Right lobe of liver (tissue), 6 donors: ENCODE measurements at regions not wholly inside any gene's neighbourhood (a gene's known extent, or its start where the extent isn't known, plus 50 kb on each side); places are given as distances from the start of the nearest gene placed in this dataset.

ENCODE experiments used
- ATAC-seq, 4 donors: fragments of 200-7000 bp; cut with Tn5 transposase; one replicate each; pipeline ENCODE4 v1.9.1; 2020; ENCODE audit warnings: mild to moderate bottlenecking in 4 of 4, moderate library complexity in 4 of 4
- DNase-seq, 3 donors: peaks; one replicate each; pipeline ENCODE4 v3.0.0-alpha.2; 2020
- H3K27ac ChIP-seq, 3 donors: fragments of 200-600 bp; one replicate each; pipeline ENCODE4 v1.8.0; 2022
- H3K27me3 ChIP-seq, 2 donors: fragments of 200-600 bp; one replicate each; pipeline ENCODE4 v1.8.0; 2022
- H3K36me3 ChIP-seq, 4 donors: fragments of 200-600 bp; sonication (generic) in 1 of 4; one replicate each; pipeline versions ENCODE4 v1.5.1 to v1.8.0; 2017 to 2022; ENCODE audit warnings: control low read depth in 1 of 4
- H3K4me1 ChIP-seq, 4 donors: fragments of 200-600 bp; sonication (generic) in 1 of 4; one replicate each; pipeline versions ENCODE4 v1.5.1 to v1.8.0; 2017 to 2022; ENCODE audit warnings: control low read depth in 1 of 4
- H3K4me3 ChIP-seq, 3 donors: fragments of 200-600 bp; one replicate each; pipeline ENCODE4 v1.8.0; 2022
- H3K9me3 ChIP-seq, 4 donors: fragments of 200-600 bp; sonication (generic) in 1 of 4; one replicate each; pipeline versions ENCODE4 v1.5.1 to v1.8.0; 2017 to 2022; ENCODE audit warnings: control low read depth in 1 of 4
- POLR2A ChIP-seq: fragments of 450-650 bp; IDR thresholded peaks from one replicate; pipeline ENCODE4 v1.6.1; 2017; ENCODE audit warnings: antibody characterized with exemption, mild to moderate bottlenecking
- WGBS: methylation state at CpG from one replicate; pipeline ENCODE4 v1.1.6; 2018; ENCODE audit warnings: low coverage, low lambda C conversion rate; ENCODE audit not compliant: insufficient coverage; ENCODE audit errors: missing lambda C conversion rate; 5-methylcytosine and 5-hydroxymethylcytosine counted together
- intact Hi-C, 2 donors: fragments of 100-400 bp; cut with DNase I; formaldehyde crosslinking; loops; one replicate each; pipeline versions ENCODE4 v1.11.2 to v1.14.1; 2022
- TF ChIP-seq, protein P1 (sequence below), 4 donors: fragments of 200-600 bp in 3 of 4; fragments of 450-650 bp in 1 of 4; IDR thresholded peaks; one replicate each; pipeline versions ENCODE4 v1.5.1 to v1.8.0; 2016 to 2022; ENCODE audit warnings: antibody characterized with exemption in 4 of 4, mild to moderate bottlenecking in 2 of 4
- donor health status: DM: no; HTN: yes; CAD: no.
- donor health status: DM: no; HTN: no; CAD: no.
- donor health status: DM: no; HTN: no; CAD: no.
- donor health status: DM: no; HTN: yes; CAD: no.
- donor health status: DM: no; HTN: yes; CAD: no.

DNA sequence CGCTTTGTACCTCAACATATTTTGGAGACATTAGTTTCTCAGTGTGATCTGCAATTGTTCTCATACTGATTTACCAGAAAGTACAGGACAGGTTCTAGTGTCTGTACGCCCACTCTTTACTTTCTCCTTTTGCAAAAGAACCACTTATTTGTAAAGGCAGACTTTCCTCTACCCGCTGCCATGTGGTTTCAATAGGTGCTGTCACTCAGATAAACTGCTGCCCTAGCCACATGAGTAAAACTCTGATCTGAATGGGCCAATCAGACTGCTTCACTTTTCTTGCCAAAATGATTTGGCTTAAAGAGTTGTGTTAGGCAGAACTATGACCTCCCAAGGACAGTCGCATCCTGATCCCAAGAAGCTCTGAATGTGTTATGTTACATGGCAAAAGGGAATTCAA lies 984.6 kb upstream of the NR2F2 start:
- ATAC-seq (no peak), DNase-seq (no peak)
- no peaks in the 10 kb centered on the region for H3K27me3 ChIP-seq
- intact Hi-C loops: no loop called here
- H3K9me3 ChIP-seq: no peaks in the 10 kb centered on the region
- no peaks in the 10 kb centered on the region for H3K4me1 ChIP-seq
- H3K36me3 ChIP-seq: no peaks in the 10 kb centered on the region
- 66% methylated on average over 4 of the region's 4 CpGs for WGBS
- H3K4me3 ChIP-seq: no peak overlapping the region
- H3K27ac ChIP-seq: no peak overlapping the region
- TF ChIP-seq, protein P1, sequence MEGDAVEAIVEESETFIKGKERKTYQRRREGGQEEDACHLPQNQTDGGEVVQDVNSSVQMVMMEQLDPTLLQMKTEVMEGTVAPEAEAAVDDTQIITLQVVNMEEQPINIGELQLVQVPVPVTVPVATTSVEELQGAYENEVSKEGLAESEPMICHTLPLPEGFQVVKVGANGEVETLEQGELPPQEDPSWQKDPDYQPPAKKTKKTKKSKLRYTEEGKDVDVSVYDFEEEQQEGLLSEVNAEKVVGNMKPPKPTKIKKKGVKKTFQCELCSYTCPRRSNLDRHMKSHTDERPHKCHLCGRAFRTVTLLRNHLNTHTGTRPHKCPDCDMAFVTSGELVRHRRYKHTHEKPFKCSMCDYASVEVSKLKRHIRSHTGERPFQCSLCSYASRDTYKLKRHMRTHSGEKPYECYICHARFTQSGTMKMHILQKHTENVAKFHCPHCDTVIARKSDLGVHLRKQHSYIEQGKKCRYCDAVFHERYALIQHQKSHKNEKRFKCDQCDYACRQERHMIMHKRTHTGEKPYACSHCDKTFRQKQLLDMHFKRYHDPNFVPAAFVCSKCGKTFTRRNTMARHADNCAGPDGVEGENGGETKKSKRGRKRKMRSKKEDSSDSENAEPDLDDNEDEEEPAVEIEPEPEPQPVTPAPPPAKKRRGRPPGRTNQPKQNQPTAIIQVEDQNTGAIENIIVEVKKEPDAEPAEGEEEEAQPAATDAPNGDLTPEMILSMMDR (IDR thresholded peaks at IDR 0.05): no peak
- TF ChIP-seq POLR2A: no peak

DNA sequence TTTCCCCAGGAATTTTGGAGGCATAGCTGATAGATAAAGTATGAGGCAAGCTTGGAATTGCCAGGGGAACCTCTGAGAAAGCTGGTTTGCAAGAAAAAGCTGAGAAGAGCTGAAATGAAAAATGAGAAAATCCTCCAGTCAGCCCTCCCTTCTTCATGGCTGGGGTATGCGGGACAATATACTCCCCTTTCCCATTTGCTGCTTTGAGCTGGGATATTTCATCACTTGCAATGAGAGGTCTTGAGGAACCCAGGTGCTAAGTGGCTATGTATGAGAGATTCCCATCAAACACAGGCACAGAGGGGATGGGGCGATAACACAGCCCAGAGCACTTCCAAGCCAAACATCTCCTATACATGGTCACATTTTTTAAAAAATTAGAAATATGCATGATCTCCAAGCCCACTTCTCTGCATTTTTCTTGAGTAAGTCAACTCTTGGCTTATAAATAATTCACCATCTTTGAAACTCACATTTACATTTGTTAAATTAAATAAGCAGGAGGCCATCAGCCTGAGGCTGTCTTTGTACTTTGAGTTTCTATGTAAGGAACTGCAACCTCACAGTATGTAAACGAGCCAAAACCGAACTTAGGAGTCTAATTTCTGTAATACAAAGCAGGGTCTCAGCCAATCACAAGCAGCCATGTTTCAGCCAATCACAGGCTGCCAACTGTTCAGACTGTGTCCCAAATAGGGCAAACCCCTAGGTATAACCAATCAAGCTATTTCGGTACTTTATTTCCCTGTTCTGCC lies 983.6 kb upstream of the NR2F2 start:
- ATAC-seq: no peak
- H3K36me3 ChIP-seq: no peaks in the 10 kb centered on the region
- no peaks in the 10 kb centered on the region for H3K27me3 ChIP-seq
- no peak overlapping the region for H3K27ac ChIP-seq
- intact Hi-C loops: no loop called here
- WGBS: 70% methylated on average over 5 of the region's 5 CpGs
- DNase-seq: no peak
- TF ChIP-seq, protein P1 (IDR thresholded peaks at IDR 0.05): no peak
- TF ChIP-seq POLR2A: no peak
- no peak overlapping the region for H3K4me3 ChIP-seq
- H3K4me1 ChIP-seq: no peaks in the 10 kb centered on the region
- no peaks in the 10 kb centered on the region for H3K9me3 ChIP-seq

DNA sequence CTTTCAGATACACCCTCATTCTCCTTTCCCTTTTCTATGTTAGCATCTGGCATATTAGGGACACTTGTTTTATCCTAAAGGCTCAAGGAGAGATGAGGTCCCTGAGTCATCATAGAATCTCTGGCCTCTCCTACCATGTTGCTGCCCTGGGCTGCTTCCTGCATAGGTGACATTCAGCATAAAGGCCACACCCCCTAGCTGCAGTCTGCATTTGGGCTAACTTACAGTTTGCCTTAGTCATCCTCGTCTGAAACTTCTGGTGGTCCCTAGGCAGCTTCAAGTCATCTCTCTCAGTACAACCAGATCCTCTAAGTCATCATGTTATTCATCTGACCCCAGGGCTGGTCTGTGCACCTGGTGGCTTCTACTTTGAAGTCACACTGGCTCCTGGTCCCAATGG lies 982.7 kb upstream of the NR2F2 start:
- Histone ChIP-seq H3K27ac (no peak overlapping the region), H3K4me1 (no peaks in the 10 kb centered on the region), H3K9me3 (no peaks in the 10 kb centered on the region), H3K36me3 (no peaks in the 10 kb centered on the region), H3K4me3 (no peak overlapping the region), H3K27me3 (no peaks in the 10 kb centered on the region)
- intact Hi-C loops: no loop called here
- DNase-seq (no peak), ATAC-seq (no peak)
- 71% methylated on average over 1 of the region's 1 CpG for WGBS
- no peak for TF ChIP-seq POLR2A

DNA sequence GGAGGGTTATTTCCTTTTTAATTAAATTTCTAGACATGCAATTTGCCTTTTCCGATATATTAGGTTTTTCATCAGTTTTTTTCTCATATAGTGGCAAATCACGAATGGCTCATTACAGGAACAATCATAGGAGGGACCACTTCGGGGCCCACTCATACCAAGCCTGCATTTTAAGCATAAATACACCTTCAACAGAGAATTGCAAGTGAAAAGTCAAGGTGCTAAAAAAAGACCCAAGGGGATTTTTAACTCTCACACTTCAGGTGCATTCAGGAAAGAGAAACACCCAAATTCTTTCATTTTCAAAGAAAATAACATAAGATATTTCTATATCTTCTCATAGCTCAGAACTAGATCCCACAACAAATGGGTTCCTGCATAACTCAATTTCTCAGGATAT lies 979.6 kb upstream of the NR2F2 start:
- H3K27ac ChIP-seq: no peak overlapping the region
- ATAC-seq (no peak), DNase-seq (no peak)
- TF ChIP-seq, protein P1 (IDR thresholded peaks at IDR 0.05): no peak
- no peak for TF ChIP-seq POLR2A
- H3K4me1 ChIP-seq: no peaks in the 10 kb centered on the region
- H3K27me3 ChIP-seq: no peaks in the 10 kb centered on the region
- H3K4me3 ChIP-seq: no peak overlapping the region
- WGBS: 57% methylated on average over 3 of the region's 3 CpGs
- H3K9me3 ChIP-seq: no peaks in the 10 kb centered on the region
- intact Hi-C loops: no loop called here
- H3K36me3 ChIP-seq: no peaks in the 10 kb centered on the region

DNA sequence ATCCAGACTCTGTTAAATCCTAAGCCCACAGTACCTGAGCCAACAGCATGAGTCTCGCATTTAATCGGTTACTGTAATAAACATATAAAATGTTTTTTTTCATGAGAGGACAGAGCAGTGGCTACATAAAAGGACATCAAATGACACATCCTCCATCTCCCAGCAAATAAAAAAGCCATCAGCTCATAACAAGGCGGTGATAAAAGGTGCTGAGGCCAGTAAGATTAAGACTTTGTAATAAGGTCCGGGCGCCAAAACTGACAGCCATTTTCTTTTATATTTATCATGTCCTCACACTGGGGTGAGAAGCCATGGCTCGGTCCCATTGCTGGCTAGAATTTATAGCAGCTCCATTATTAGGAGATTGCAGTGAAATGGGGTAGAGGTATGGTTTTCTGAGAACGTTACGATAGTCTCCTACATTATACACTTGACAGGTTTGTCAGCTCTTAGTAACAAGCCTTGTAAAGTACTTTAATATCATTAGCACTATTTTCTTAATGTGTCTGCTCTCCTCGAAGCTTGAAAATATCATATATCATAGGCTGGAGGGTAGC lies 977.8 kb upstream of the NR2F2 start:
- no peak for DNase-seq
- no peaks in the 10 kb centered on the region for H3K27me3 ChIP-seq
- intact Hi-C loops: no loop called here
- H3K9me3 ChIP-seq: no peaks in the 10 kb centered on the region
- 84% methylated on average over 9 of the region's 9 CpGs for WGBS
- H3K27ac ChIP-seq: no peak overlapping the region
- ATAC-seq: no peak
- H3K4me3 ChIP-seq: no peak overlapping the region
- no peaks in the 10 kb centered on the region for H3K36me3 ChIP-seq
- TF ChIP-seq, protein P1 (IDR thresholded peaks at IDR 0.05): no peak
- TF ChIP-seq POLR2A: no peak
- H3K4me1 ChIP-seq: no peaks in the 10 kb centered on the region
